GM19372 (cell line): ENCODE measurements at regions not wholly inside any gene's neighbourhood (a gene's known extent, or its start where the extent isn't known, plus 50 kb on each side); places are given as distances from the start of the nearest gene placed in this dataset.

Experiments used
- ATAC-seq: cut with Tn5 transposase; IDR thresholded peaks from one replicate; pipeline ENCODE4 v1.9.1; 2021; ENCODE audit warnings: mild to moderate bottlenecking, low read depth, moderate library complexity; ENCODE audit not compliant: unreplicated experiment

DNA sequence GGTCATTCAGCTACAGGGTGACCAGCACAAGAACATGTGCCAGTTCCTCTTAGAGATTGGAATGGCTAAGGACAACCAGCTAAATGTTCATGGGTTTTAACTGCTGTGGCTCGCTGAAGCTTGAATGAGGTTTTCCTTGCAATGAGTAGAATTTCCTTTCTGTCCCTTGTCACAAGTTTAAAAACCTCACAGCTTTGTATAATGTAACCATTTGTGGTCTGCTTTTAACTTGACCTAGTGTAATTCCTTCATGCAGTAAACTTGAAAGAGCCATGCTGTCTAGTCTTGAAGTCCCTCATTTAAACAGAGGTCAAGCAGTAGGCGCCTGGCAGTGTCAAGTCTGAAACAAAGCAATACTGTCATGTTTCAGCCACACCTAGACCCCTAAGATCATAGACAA lies 181.3 kb upstream of the DMRT1 start:
- ATAC-seq = no peak

DNA sequence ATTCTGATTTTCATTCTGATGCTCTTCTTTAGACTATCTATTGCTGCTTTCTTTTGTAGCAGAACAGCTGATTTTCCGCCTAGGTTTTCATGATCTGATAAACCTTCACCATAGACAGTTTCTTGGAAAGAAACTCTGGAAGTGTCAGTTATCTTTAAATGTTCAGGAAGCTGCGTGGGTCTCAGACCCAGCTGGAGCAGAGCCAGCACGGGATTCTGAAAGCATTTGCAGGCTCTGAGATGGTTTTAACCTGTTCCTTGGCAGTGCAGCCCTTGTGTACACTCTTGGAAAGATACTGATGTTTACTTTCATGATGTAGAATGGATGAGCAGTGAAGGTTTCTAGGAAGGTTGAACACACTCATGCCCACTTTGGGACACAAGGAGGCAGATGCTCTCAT lies 178.0 kb upstream of the DMRT1 start:
- ATAC-seq = no peak

DNA sequence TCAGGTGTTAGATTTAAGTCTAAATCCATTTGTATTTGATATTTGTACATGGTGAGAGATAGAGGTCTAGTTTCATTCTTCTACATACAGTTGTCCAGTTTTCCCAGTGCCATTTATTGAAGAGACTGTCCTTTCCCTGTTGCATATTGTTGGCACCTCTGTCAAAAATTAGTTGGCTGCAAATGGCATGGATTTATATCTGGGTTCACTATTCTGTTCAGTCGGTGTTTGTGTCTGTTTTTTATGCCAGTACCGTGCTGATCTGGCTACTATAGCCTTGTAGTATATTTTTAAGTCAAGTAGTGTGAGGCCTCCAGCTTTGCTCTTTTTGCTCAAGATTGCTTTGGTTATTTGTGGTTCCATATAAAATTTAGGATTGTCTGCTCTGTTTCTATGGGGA lies 176.2 kb upstream of the DMRT1 start:
- no peak for ATAC-seq

DNA sequence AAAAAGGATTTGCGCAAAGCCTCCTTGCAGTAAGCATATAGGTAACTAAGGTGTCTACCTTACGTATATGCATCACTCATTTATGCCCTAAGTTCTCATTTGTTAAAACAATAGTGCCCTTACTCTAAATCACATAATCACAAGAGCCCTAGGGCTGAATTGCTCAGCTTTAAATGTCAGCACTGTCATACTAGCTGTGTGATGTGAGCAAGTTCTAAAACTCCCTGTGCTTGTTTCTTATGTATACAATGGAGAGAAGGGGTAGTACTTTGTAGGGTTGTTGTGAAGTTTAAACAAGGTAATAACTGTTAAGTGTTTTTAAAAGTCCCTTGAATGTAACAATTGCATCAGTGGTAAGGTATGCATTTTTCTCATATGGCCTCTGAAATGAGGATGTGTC lies 169.5 kb upstream of the DMRT1 start:
- ATAC-seq = no peak

DNA sequence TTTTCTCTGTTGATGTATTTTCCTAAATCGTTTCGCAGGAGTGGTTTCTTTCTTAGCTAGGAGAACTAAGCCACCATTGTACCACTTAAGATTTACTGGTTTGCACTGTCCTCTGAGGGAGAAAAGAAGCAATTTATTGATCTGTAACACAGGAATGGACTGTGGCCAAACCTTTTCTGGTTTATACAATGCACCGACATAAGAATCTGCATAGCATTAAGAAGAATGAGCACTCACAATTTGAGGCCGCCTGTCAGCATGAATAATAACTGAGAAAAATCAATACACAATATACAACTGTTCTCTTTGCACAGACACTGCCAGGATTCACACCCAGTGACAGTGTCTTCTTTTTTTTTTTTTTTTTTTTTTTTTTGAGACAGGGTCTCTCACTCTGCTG lies 168.6 kb upstream of the DMRT1 start:
- ATAC-seq = no peak

DNA sequence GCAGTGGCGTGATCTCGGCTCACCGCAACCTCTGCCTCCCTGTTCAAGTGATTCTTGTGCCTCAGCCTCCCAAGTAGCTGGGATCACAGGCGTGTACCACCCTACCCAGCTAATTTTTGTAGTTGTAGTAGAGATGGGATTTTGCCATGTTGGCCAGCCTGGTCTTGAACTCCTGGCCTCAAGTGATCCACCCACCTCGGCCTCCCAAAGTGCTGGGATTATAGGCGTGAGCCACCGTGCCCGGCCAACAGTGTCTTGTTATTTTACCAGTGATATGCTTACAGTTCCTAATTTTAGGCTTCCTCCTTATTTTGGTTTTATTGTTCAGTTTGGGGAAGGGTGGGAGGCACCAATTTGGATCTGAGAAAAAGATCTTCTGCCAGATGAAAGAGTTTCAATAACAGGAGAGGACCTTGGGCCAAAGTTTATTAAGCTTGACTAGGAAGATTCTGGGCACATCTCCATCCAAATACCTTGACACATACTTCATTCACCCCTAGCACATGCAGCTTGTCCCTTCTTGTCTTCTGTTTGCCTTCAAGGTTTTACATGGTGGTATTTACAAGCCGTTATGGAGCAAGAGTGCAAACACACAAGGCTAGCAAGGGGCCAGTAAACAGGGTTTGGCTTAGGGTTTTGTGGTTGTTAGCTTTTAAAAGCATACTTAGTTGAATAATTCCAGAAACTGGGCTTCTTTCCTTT lies 168.1 kb upstream of the DMRT1 start:
- ATAC-seq = no peak

DNA sequence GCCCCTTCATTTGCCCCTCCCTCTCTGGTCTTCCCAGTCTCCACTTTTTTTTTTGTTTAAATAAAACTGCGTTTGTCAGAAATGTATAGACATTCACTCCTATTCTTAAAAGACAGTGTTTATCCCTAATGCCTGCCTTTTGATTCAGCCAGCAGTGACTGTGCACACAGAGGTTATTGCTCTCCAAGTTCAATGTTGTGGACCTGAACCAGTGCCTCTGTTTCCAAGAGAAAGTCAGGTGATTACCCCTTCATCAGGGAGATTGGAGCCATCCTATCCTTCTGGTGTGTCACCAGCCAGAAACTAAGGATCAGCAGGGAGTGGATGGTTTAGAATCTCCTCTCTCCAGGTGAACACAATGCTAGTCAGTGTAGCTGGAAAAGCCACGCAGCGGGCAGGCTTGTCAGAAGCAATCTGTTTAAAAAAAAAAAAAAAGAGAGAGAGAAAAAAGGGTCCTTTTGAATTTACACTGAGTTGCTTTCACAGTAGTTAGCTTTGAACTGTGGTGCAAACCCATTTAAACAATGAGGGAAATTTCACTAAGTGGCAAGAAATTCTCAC lies 167.5 kb upstream of the DMRT1 start:
- ATAC-seq = no peak

DNA sequence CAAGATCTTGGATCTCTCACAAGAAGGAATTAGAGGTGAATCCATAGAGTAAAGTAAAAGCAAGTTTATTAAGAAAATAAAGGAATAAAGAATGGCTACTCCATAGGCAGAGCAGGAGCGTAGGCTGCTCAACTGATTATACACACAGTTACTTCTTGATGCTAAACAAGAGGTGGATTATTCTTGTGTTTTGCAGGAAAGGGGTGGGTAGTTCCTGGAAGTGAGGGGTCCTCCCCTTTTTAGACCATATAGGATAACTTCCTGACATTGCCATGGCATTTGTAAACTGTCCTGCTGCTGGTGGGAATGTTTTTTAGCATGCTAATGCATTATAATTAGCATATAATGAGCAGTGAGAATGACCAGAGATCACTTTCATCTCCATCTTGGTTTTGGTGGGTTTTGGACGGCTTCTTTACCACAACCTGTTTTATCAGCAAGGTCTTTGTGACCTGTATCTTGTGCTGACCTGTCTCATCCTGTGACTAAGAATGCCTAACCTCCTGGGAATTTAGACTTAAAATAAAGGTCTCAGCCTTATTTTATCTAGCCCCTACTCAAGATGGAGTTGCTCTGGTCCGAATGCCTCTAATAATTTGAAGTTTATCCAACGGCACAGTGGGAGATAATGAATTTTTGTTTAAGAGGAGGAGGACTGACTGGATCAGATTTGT lies 165.7 kb upstream of the DMRT1 start:
- ATAC-seq = no peak

DNA sequence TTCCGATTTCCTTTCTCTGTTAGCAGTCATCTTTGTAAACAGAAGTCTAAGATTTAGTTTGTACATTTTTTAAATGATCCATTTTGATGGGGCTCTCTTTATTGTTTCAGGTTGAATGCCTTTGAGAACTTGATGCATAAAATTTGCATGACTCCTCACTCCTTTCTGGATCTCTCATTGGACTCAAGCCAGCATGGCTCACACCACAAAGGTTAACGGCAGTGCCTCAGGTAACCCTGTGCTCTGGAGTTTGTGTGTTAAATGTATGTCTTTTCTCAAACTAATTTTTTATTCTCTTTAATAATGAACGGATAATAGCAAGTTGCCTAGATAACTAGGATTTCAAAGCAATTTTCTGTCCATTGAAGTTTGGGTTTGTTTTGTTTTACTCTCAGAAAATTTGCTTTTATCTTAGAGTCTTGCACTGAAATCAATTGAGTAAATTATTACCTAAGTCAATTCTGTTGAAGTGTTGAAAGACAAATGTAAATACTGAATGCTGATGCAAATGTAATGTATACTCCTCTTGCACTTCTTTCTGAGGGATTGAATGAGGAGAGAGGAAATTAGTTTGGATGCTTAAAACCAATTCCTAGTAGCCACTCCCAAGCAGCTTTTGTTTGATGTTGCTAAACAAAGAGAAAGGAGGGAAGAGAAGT lies 164.6 kb upstream of the DMRT1 start:
- ATAC-seq = no peak

DNA sequence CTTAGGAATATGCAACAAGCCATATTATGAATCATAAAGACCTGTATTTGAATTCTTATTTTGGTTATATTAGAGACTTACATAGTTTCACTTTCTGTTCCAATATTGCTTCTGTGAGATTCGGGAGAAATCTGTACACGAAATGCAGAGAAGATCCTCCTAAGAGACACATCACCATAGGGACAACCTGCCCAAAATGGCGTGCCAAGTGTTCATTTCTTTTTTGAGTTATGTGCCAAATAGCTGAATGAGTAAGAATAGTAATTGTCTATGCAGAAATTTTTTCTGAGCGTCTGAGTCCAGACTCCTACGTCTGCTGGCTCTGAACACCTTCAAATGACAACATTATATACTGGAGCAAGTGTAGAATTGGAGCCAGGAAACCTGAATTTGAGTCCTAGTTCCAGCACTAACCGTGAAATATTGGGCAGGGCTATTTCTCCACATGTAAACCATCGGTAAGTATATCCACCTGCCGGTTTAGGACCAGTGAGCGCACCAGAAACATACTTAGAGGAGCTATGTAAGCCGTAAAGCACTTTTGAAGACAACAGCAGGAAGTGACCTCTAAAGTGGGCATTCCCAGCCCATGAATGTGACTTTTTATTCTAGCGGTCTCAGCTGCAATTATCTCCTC lies 163.9 kb upstream of the DMRT1 start:
- ATAC-seq = no peak

DNA sequence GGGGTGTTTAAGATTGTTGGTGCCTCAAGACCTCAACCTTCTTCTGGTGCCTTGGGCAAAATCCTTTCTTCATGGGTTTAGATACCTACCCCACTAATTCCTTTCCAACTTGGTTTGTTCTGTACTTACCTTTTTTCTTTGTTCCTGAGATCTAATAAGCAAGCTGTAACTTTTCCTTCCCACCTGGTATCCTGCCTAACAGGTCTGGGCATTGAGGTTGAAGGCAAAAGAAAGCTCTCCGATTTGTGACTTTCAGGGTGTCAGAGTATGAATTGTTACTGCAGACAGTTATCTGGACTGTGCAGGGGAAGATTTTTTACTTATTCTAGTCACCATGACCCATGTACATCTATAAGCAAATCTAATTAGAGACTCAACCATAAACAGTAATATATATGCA lies 162.6 kb upstream of the DMRT1 start:
- no peak for ATAC-seq

DNA sequence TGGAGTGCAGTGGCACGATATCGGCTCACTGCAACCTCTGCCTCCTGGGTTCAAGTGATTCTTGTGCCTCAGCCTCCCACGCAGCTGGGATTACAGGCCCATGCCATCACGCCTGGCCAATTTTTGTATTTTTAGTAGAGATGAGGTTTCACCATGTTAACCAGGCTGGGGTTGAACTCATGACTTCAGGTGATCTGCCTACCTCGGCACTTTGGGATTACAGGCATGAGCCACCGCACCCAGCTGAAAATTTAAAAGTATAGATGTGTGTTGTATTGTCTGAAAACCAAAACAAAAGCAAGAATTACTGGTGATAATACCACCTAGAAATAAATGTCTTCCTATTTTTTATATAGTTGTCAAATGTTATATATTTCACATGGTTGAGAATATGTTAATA lies 162.0 kb upstream of the DMRT1 start:
- no peak for ATAC-seq

DNA sequence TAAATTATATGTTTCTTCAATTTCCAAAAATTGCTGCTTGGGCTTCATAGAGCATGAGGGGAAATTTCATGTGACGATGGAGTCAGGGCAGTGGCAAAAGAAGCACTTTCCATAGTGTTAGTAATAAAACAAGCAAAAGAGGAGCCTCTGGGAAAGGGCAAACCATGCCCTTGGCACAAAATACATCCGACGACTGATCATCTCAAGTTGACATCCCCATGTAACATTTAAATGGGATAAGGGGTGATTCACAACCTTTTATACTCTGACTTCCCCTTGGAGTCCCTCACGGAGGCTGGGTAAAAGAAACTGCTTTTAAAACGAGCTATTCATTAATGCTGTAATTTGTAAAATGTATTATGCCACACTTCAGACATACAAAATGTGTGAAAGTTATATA lies 161.4 kb upstream of the DMRT1 start:
- no peak for ATAC-seq

DNA sequence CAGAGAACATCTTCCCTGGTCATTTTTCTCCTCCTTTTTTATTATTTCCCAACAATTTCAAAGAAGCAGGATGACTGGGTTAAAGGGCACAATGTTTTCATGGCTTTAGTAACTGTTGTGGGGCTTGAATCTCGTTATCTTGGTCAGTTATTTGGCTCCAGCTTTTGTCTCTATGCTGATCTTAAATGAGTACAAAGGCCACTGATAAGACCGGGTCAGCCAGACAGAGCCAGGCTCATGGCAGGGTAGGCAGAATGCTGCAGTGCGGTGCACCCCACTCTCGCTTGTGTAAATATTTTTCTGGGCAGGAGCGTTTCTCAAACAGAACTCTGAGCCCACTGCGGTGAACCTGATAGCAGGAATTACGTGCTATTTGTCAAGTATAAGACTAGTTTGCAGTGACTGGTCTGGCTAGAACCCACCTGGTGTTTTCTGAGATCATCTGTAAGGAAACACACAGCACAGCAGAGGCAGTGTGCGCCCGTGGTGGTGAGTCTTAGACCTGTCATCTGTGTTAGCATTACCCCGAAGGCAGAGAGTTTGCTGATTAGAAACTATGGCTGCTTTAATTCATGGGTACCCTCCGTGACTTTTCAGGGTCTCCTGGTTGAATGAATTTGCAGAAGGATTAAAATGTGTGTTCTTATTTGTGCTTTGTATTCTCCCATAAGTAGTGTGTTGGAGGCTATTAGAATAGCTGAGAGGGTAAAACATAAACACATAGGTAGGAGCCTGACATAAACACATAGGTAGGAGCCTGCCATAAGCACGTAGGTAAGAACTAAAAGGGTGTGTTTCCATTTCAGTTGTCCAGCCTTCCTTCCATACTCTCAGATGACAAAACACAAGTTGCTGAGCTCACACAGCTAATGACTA lies 158.6 kb upstream of the DMRT1 start:
- no peak for ATAC-seq

DNA sequence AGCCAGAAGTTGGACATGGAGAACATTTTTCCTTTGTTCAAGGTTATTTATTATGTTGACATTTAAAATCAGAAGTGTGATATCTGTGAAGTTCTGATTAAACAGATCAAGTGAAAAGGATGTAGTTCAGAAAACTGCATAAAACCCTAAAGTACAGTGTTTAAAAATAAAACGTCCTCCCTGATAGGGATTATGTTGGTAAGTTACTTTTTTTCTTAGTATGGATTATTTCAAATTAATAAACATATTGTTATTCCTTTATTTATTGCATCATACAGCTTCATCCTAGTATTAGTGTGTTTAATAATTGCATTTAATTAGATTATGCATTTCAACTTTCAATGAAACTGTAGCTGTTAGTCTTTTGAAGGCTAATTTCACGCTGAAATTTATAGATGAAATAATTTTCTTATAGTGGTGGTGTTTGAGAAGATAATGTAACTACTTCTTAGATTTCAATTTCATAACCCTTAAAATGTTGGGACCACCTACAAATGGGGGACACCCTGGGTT lies 157.9 kb upstream of the DMRT1 start:
- ATAC-seq = no peak

DNA sequence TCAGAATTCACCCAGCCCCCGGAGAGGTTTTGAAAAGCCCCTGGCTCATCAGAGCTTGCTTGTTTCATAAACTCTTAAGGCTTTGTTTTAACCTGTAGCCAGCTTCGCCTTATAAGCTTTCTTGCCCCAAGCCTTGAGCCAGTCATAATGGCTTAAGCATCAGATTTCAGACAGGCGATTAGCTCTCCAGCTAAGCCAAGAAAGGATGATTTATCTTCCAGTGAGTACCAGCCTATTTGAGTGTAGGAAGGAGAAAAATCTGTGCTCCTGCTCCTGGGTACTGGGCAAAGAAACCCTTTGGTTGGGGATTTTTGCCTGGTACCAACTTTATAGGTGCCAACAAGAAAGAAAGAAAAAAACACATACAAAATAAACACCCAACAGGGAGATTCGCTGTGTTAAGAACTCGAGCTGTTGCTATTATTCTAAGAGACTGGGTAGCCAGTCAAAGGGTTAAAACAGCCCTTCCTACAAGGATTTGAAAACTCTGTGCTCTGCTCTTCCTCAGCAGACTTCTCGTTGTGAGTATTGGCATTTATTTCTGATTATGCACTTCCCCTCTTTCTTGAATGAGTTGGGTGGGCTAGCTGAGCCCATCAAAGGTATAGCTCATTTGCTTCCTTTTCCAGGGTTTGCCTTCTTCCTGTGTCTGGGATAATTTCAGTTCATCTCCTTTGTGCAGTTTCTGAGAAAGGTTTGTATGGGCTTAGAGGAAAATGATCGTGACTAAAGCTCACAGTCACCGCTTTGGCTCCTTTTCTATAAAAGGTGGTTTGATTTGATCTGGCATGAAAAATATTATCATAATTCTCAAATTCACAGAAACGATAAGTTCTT lies 157.2 kb upstream of the DMRT1 start:
- ATAC-seq = no peak

DNA sequence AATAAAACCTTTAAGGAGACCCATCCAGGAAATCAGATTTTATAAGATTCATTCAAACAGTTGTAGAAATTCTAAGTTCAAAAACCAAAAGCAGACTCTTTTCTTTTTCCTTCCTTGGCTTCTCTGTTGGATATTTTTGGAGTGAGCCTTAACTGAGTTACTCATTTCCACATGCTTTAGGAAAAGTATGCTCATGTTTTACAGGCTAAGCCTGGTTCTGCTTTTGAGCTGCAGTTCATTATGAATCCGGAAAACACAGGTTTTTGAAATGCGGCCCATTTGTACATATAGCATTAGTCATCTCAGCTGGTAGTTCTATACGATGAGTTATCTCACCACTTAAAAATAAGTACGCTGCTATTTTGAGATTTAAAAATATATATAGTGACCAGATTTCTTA lies 156.6 kb upstream of the DMRT1 start:
- no peak for ATAC-seq

DNA sequence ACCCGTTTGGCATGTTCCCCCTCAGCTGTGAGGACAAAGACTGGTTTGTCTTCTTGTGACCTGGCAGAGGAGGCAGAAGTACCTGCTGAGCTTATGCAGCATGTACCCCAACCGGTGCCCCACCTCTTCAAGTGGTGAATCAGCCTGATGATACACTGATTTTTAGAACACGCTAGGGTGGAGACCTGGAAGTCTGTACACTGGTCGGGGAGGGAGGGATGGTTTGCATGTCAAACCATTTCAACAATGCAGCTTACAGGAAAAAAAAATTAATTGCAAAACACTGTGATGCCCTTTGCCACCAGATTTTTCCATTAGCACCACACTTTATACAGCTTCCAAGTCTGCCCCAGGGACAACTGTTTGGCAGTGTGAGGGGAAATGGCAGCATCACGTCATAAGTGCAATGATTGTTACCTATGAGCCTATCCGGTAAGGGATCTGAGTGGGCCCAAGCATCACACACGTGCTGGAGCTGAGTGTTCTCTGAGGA lies 155.1 kb upstream of the DMRT1 start:
- ATAC-seq = no peak
